A673 (cell line): ENCODE measurements at regions not wholly inside any gene's neighbourhood (a gene's known extent, or its start where the extent isn't known, plus 50 kb on each side); places are given as distances from the start of the nearest gene placed in this dataset.

Experiments used
- BruUV-seq: library from RNA; stranded (reverse); fragments of 400-500 nt; replicated peaks from 2 replicates; lab custom pipeline; 2021; lab: Mats Ljungman, UMichigan
- CTCF ChIA-PET: fragments of 300-600 bp; sonication (Branson Sonifier 250); formaldehyde crosslinking; loops from one replicate; lab custom pipeline; 2022; ENCODE audit warnings: antibody characterized with exemption; lab: Charles Lee
- POLR2A ChIA-PET: fragments of 300-600 bp; sonication (Branson Sonifier 250); formaldehyde crosslinking; loops from one replicate; lab custom pipeline; 2022; ENCODE audit warnings: antibody characterized with exemption; ENCODE audit not compliant: low non-redundant PET; lab: Charles Lee
- DNase-seq: peaks from one replicate; pipeline ENCODE4 v3.0.0-alpha.2; 2015; ENCODE audit warnings: low spot score
- H3K27ac ChIP-seq: fragments of 200-600 bp; sonication (generic); 2 replicates; pipeline ENCODE4 v1.5.1; 2016; ENCODE audit warnings: mixed run types, low read depth, mild to moderate bottlenecking, mixed read lengths, antibody characterized with exemption, low read length; ENCODE audit not compliant: poor library complexity, severe bottlenecking
- H3K27me3 ChIP-seq: fragments of 200-600 bp; sonication (generic); replicated peaks from 2 replicates; pipeline ENCODE4 v1.6.1; 2017; ENCODE audit warnings: mixed run types, low read depth, mild to moderate bottlenecking, mixed read lengths, antibody characterized with exemption, low read length; ENCODE audit not compliant: insufficient read depth, poor library complexity
- H3K36me3 ChIP-seq: fragments of 200-600 bp; sonication (generic); 2 replicates; pipeline ENCODE4 v1.6.1; 2016; ENCODE audit warnings: mixed run types, mild to moderate bottlenecking, mixed read lengths, antibody characterized with exemption, low read length; ENCODE audit not compliant: insufficient read depth, poor library complexity, severe bottlenecking
- H3K4me1 ChIP-seq: fragments of 200-600 bp; sonication (generic); 2 replicates; pipeline ENCODE4 v1.6.1; 2017; ENCODE audit warnings: mixed run types, mild to moderate bottlenecking, mixed read lengths, antibody characterized with exemption, low read length; ENCODE audit not compliant: insufficient read depth, poor library complexity, severe bottlenecking
- H3K4me3 ChIP-seq: fragments of 200-600 bp; sonication (generic); 2 replicates; pipeline ENCODE4 v1.5.1; 2016; ENCODE audit warnings: low read depth, mixed run types, mild to moderate bottlenecking, mixed read lengths, low read length; ENCODE audit not compliant: poor library complexity, severe bottlenecking
- H3K9me3 ChIP-seq: fragments of 200-600 bp; sonication (generic); 2 replicates; pipeline ENCODE4 v1.6.1; 2016; ENCODE audit warnings: mixed run types, low read depth, mild to moderate bottlenecking, mixed read lengths, antibody characterized with exemption, low read length; ENCODE audit not compliant: poor library complexity, severe bottlenecking
- CTCF ChIP-seq: fragments of 300-800, 200-600 bp; sonication (generic); conservative IDR thresholded peaks from 2 replicates; pipeline ENCODE4 v1.5.1; 2017; ENCODE audit warnings: low read depth, mild to moderate bottlenecking, antibody characterized with exemption, low read length, moderate library complexity, mixed read lengths
- EZH2 ChIP-seq: fragments of 200-600 bp; sonication (generic); IDR thresholded peaks from 2 replicates; pipeline ENCODE4 v1.6.1; 2017; ENCODE audit warnings: borderline replicate concordance, low read depth, mild to moderate bottlenecking, mixed read lengths, antibody characterized with exemption, low read length; ENCODE audit not compliant: poor library complexity, severe bottlenecking
- intact Hi-C: fragments of 100-400 bp; cut with micrococcal nuclease; formaldehyde crosslinking; loops from one replicate; pipeline ENCODE4 v1.10.0; 2022; ENCODE audit not compliant: unreplicated experiment

- ChIA-PET POLR2A (no interaction called here), CTCF (interaction anchor here (0.6 kb wide), 1 partner anchor 59 kb away, joined by 3 read pairs; no protein-coding TSS in a partner anchor)
- TF ChIP-seq CTCF (peak; percentile 87), EZH2 (no peak)
- intact Hi-C loops, result loop anchor here (2.0 to 10.0 kb wide), 4 partner anchors 464 to 1924 kb away; no protein-coding TSS in a partner anchor
- H3K27ac ChIP-seq, result no peak overlapping the region
- no peak overlapping the region for H3K4me3 ChIP-seq
- no peaks in the 10 kb centered on the region for H3K9me3 ChIP-seq
- no peaks in the 10 kb centered on the region for H3K36me3 ChIP-seq
- H3K27me3 ChIP-seq, result no peaks in the 10 kb centered on the region
- no peaks in the 10 kb centered on the region for H3K4me1 ChIP-seq
- peak; percentile 68 for DNase-seq
- BruUV-seq, result no TSS peak
Observed at GRCh38 chr12:87848248-87848868, 180.8 kb downstream of the C12orf50 start.

GRCh38 chr12:87847147-87847546 lies 182.1 kb downstream of the C12orf50 start:
- Histone ChIP-seq H3K9me3 (no peaks in the 10 kb centered on the region), H3K36me3 (no peaks in the 10 kb centered on the region), H3K27me3 (no peaks in the 10 kb centered on the region), H3K4me1 (no peaks in the 10 kb centered on the region), H3K27ac (no peak overlapping the region), H3K4me3 (no peak overlapping the region)
- no peak for DNase-seq
- CTCF ChIA-PET, result no interaction called here
- POLR2A ChIA-PET, result no interaction called here
- no peak for TF ChIP-seq CTCF
- no peak for TF ChIP-seq EZH2
- intact Hi-C loops, result loop anchor here (5.0 to 10.0 kb wide), 3 partner anchors 462 to 1922 kb away; no protein-coding TSS in a partner anchor
- BruUV-seq, result no TSS peak

GRCh38 chr12:87846045-87846444 lies 183.2 kb downstream of the C12orf50 start:
- POLR2A ChIA-PET, result no interaction called here
- no TSS peak for BruUV-seq
- no peaks in the 10 kb centered on the region for H3K9me3 ChIP-seq
- TF ChIP-seq CTCF (no peak), EZH2 (no peak)
- no peak overlapping the region for H3K27ac ChIP-seq
- no peaks in the 10 kb centered on the region for H3K4me1 ChIP-seq
- H3K27me3 ChIP-seq, result no peaks in the 10 kb centered on the region
- H3K4me3 ChIP-seq, result no peak overlapping the region
- CTCF ChIA-PET, result no interaction called here
- DNase-seq, result no peak
- H3K36me3 ChIP-seq, result no peaks in the 10 kb centered on the region
- intact Hi-C loops, result loop anchor here (5.0 to 10.0 kb wide), 3 partner anchors 461 to 1921 kb away; no protein-coding TSS in a partner anchor
